ENCODE measurements at regions not wholly inside any gene's neighbourhood (a gene's known extent, or its start where the extent isn't known, plus 50 kb on each side); places are given as distances from the start of the nearest gene placed in this dataset.

GRCh38 chr2:212736385-212736726 lies 197.8 kb upstream of the ERBB4 start:
- no peaks in the 10 kb centered on the region for H3K9me3 Mint-ChIP-seq
- Histone ChIP-seq H4K20me1 (ENCODE audit: control insufficient read depth, insufficient read depth, insufficient read length) (no peaks in the 10 kb centered on the region), H3K27me3 (ENCODE audit: insufficient read depth, low read length) (no peaks in the 10 kb centered on the region), H3K14ac (ENCODE audit: insufficient read depth, low read length) (no peak overlapping the region), H4K91ac (ENCODE audit: insufficient read length, low read depth, low read length) (no peak overlapping the region), H4K5ac (ENCODE audit: insufficient read length, low read depth, low read length) (no peak overlapping the region), H3K18ac (ENCODE audit: insufficient read length, low read depth, low read length) (no peak overlapping the region), H3K79me2 (ENCODE audit: insufficient read depth, low read length) (no peaks in the 10 kb centered on the region), H3T11ph (ENCODE audit: low read length) (no peak overlapping the region), H3K27ac (ENCODE audit: insufficient read length, low read depth, low read length) (no peak overlapping the region), H2BK20ac (ENCODE audit: low read depth, low read length, poor library complexity, severe bottlenecking) (no peak overlapping the region), H4K8ac (replicated peaks; ENCODE audit: insufficient read length, low read depth, low read length) (no peak overlapping the region), H3K4me2 (ENCODE audit: insufficient read depth, insufficient read length, low read length) (no peak overlapping the region), H3K23ac (ENCODE audit: insufficient read length, low read depth, low read length) (no peak overlapping the region), H3K4ac (ENCODE audit: low read depth, low read length) (no peak overlapping the region), H3K9me3 (ENCODE audit: control insufficient read depth, low read depth, low read length) (no peaks in the 10 kb centered on the region), H2BK12ac (ENCODE audit: insufficient read length, low read depth, low read length) (no peak overlapping the region), H3K4me1 (ENCODE audit: insufficient read depth, low read length) (no peaks in the 10 kb centered on the region), H2BK15ac (ENCODE audit: low read depth, low read length) (no peak overlapping the region), H3K9ac (ENCODE audit: extremely low read depth, insufficient read length, low read length) (no peak overlapping the region), H3K79me1 (ENCODE audit: insufficient read depth, low read depth, low read length, poor library complexity, severe bottlenecking) (no peaks in the 10 kb centered on the region), H3K23me2 (ENCODE audit: insufficient read length, low read depth, low read length, poor library complexity, severe bottlenecking) (no peaks in the 10 kb centered on the region), H2BK5ac (ENCODE audit: insufficient read length, low read length) (no peak overlapping the region), H2BK120ac (ENCODE audit: low read depth, low read length, poor library complexity, severe bottlenecking) (no peak overlapping the region), H2AFZ (ENCODE audit: low read length) (no peak overlapping the region), H2AK5ac (ENCODE audit: insufficient read length, low read length) (no peak overlapping the region), H3K56ac (ENCODE audit: insufficient read length, low read depth, low read length) (no peak overlapping the region)
- no peaks in the 10 kb centered on the region for H3K4me1 Mint-ChIP-seq
- no peaks in the 10 kb centered on the region for H3K27me3 Mint-ChIP-seq (ENCODE audit: low read depth)
- no CpG with 5 or more reads among the region's 1 CpG for WGBS (ENCODE audit: extremely low coverage, insufficient read length, low lambda C conversion rate)
- H3K4me3 Mint-ChIP-seq, result no peak overlapping the region
- H3K36me3 Mint-ChIP-seq (ENCODE audit: insufficient read depth in 1 of 3, low read depth in 3 of 3), result no peaks in the 10 kb centered on the region
- no peak overlapping the region for H3K27ac Mint-ChIP-seq
- no peak for TF ChIP-seq CTCF (conservative IDR thresholded peaks at IDR 0.05)
- no peak for DNase-seq
